Ovary (tissue), 3 donors: ENCODE measurements at regions not wholly inside any gene's neighbourhood (a gene's known extent, or its start where the extent isn't known, plus 50 kb on each side); places are given as distances from the start of the nearest gene placed in this dataset.

Source experiments
- EP300 ChIP-seq: sonication (generic); formaldehyde crosslinking; IDR thresholded peaks from one replicate; pipeline ENCODE4 v1.6.1; 2017; ENCODE audit warnings: antibody characterized with exemption
- TF ChIP-seq, protein P1 (sequence below), 3 donors: fragments of 450-650 bp in 2 of 3; fragments of 200-600 bp in 1 of 3; IDR thresholded peaks; one replicate each; pipeline versions ENCODE4 v1.5.1 to v1.8.0; 2016 to 2022; ENCODE audit warnings: antibody characterized with exemption in 3 of 3, mild to moderate bottlenecking in 1 of 3
- donor health status: DM: no; HTN: no; CAD: no.

GRCh38 chr13:56299650-56300049, 841.1 kb upstream of the PRR20A start:
- no peak for TF ChIP-seq EP300
- TF ChIP-seq, protein P1, sequence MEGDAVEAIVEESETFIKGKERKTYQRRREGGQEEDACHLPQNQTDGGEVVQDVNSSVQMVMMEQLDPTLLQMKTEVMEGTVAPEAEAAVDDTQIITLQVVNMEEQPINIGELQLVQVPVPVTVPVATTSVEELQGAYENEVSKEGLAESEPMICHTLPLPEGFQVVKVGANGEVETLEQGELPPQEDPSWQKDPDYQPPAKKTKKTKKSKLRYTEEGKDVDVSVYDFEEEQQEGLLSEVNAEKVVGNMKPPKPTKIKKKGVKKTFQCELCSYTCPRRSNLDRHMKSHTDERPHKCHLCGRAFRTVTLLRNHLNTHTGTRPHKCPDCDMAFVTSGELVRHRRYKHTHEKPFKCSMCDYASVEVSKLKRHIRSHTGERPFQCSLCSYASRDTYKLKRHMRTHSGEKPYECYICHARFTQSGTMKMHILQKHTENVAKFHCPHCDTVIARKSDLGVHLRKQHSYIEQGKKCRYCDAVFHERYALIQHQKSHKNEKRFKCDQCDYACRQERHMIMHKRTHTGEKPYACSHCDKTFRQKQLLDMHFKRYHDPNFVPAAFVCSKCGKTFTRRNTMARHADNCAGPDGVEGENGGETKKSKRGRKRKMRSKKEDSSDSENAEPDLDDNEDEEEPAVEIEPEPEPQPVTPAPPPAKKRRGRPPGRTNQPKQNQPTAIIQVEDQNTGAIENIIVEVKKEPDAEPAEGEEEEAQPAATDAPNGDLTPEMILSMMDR (IDR thresholded peaks at IDR 0.05), result no peak
